CD4-positive, alpha-beta T cell (primary cell): ENCODE measurements at regions not wholly inside any gene's neighbourhood (a gene's known extent, or its start where the extent isn't known, plus 50 kb on each side); places are given as distances from the start of the nearest gene placed in this dataset.

Experiments
- ATAC-seq: fragments of 200-7000 bp; cut with Tn5 transposase; one replicate; pipeline ENCODE4 v1.10.0; 2022; ENCODE audit warnings: mild to moderate bottlenecking; ENCODE audit not compliant: poor library complexity
- CTCF ChIA-PET: fragments of 350-600 bp; sonication (Branson Sonifier 250); formaldehyde crosslinking; loops from one replicate; lab custom pipeline; 2021; ENCODE audit warnings: antibody characterized with exemption, inconsistent platforms; lab: Charles Lee
- POLR2A ChIA-PET: fragments of 350-600 bp; sonication (Branson Sonifier 250); formaldehyde crosslinking; loops from one replicate; lab custom pipeline; 2021; ENCODE audit warnings: antibody characterized with exemption, inconsistent platforms; lab: Charles Lee
- DNase-seq, 14 experiments: peaks; one replicate each; pipeline ENCODE4 v3.0.0-alpha.2; 2013 to 2020; ENCODE audit warnings: mixed read lengths in 2 of 14
- H3K27ac ChIP-seq, 2 donors: one replicate each; pipeline versions ENCODE4 v1.5.1 to v1.7.0; 2013; ENCODE audit warnings: low read length in 2 of 2, low read depth in 1 of 2, mild to moderate bottlenecking in 1 of 2
- H3K27me3 ChIP-seq, 2 experiments: 1 replicate in 1 of 2; 2 replicates in 1 of 2; pipeline versions ENCODE4 v1.6.1 to v1.7.0; 2013; ENCODE audit warnings: low read length in 2 of 2, control low read depth in 1 of 2, mild to moderate bottlenecking in 1 of 2, moderate library complexity in 1 of 2; ENCODE audit not compliant: insufficient read depth in 2 of 2, control insufficient read depth in 1 of 2
- H3K36me3 ChIP-seq: one replicate; pipeline ENCODE4 v1.6.1; 2013; ENCODE audit warnings: low read length, control low read depth; ENCODE audit not compliant: insufficient read depth
- H3K4me1 ChIP-seq: one replicate; pipeline ENCODE4 v1.6.1; 2013; ENCODE audit warnings: low read length, control low read depth; ENCODE audit not compliant: insufficient read depth
- H3K4me3 ChIP-seq: one replicate; pipeline ENCODE4 v1.5.1; 2013; ENCODE audit warnings: mild to moderate bottlenecking, low read length, moderate library complexity
- H3K9me3 ChIP-seq, 2 experiments: 1 replicate in 1 of 2; 2 replicates in 1 of 2; pipeline versions ENCODE4 v1.6.1 to v1.7.0; 2013; ENCODE audit warnings: low read length in 2 of 2, mild to moderate bottlenecking in 2 of 2, control low read depth in 1 of 2, moderate library complexity in 1 of 2; ENCODE audit not compliant: control insufficient read depth in 1 of 2, insufficient read depth in 1 of 2
- H3K27ac Mint-ChIP-seq: one replicate; pipeline ENCODE4 v1.8.0; 2020; ENCODE audit warnings: mixed read lengths
- H3K27me3 Mint-ChIP-seq: one replicate; pipeline ENCODE4 v1.8.0; 2021; ENCODE audit warnings: mixed read lengths
- H3K36me3 Mint-ChIP-seq: one replicate; pipeline ENCODE4 v1.8.0; 2021; ENCODE audit warnings: low read depth, mixed read lengths
- H3K4me1 Mint-ChIP-seq: one replicate; pipeline ENCODE4 v1.8.0; 2021; ENCODE audit warnings: low read depth, mixed read lengths
- H3K4me3 Mint-ChIP-seq: one replicate; pipeline ENCODE4 v1.8.0; 2020; ENCODE audit warnings: mild to moderate bottlenecking, mixed read lengths
- H3K9me3 Mint-ChIP-seq: one replicate; pipeline ENCODE4 v1.8.0; 2020; ENCODE audit warnings: mixed read lengths
- CTCF ChIP-seq: fragments of 200-600 bp; IDR thresholded peaks from one replicate; pipeline ENCODE4 v1.8.0; 2022; ENCODE audit warnings: antibody characterized with exemption, mild to moderate bottlenecking
- intact Hi-C, 2 experiments: fragments of 100-400 bp; cut with DNase I in 1 of 2; cut with micrococcal nuclease in 1 of 2; formaldehyde crosslinking; loops; one replicate each; pipeline versions ENCODE4 v1.15.1 to v1.9.0; 2023 to 2025; cut with DNase I, micrococcal nuclease

- Mint-ChIP-seq H3K4me3 (no peak overlapping the region), H3K4me1 (no peaks in the 10 kb centered on the region), H3K36me3 (no peaks in the 10 kb centered on the region), H3K27me3 (no peaks in the 10 kb centered on the region), H3K27ac (no peak overlapping the region), H3K9me3 (no peaks in the 10 kb centered on the region)
- no peak for TF ChIP-seq CTCF
- ATAC-seq (no peak), DNase-seq (no peak)
- no peaks in the 10 kb centered on the region for H3K9me3 ChIP-seq
- no peaks in the 10 kb centered on the region for H3K27me3 ChIP-seq
- H3K36me3 ChIP-seq, result no peaks in the 10 kb centered on the region
- H3K27ac ChIP-seq, result no peak overlapping the region
- CTCF ChIA-PET, result no interaction called here
- no peak overlapping the region for H3K4me3 ChIP-seq
- no peaks in the 10 kb centered on the region for H3K4me1 ChIP-seq
- POLR2A ChIA-PET, result no interaction called here
- intact Hi-C loops, result no loop called here
Observed at GRCh38 chr5:74167206-74167929, 473.2 kb downstream of the ENC1 start.

- ChIA-PET CTCF (no interaction called here), POLR2A (no interaction called here)
- no peaks in the 10 kb centered on the region for H3K9me3 ChIP-seq
- no peaks in the 10 kb centered on the region for H3K36me3 ChIP-seq
- Mint-ChIP-seq H3K4me1 (no peaks in the 10 kb centered on the region), H3K9me3 (no peaks in the 10 kb centered on the region), H3K27me3 (no peaks in the 10 kb centered on the region), H3K4me3 (no peak overlapping the region), H3K27ac (no peak overlapping the region), H3K36me3 (no peaks in the 10 kb centered on the region)
- DNase-seq (no peak), ATAC-seq (no peak)
- no peak overlapping the region for H3K4me3 ChIP-seq
- no peak overlapping the region for H3K27ac ChIP-seq
- no peaks in the 10 kb centered on the region for H3K27me3 ChIP-seq
- intact Hi-C loops, result no loop called here
- H3K4me1 ChIP-seq, result no peaks in the 10 kb centered on the region
- no peak for TF ChIP-seq CTCF
Observed at GRCh38 chr5:74166064-74166463, 474.5 kb downstream of the ENC1 start.

- H3K9me3 Mint-ChIP-seq, result no peaks in the 10 kb centered on the region
- no peaks in the 10 kb centered on the region for H3K27me3 Mint-ChIP-seq
- no peaks in the 10 kb centered on the region for H3K27me3 ChIP-seq
- no peaks in the 10 kb centered on the region for H3K36me3 ChIP-seq
- no peaks in the 10 kb centered on the region for H3K9me3 ChIP-seq
- H3K4me1 Mint-ChIP-seq, result no peaks in the 10 kb centered on the region
- ATAC-seq, result no peak
- intact Hi-C loops, result no loop called here
- H3K27ac ChIP-seq, result no peak overlapping the region
- no peak overlapping the region for H3K27ac Mint-ChIP-seq
- no peaks in the 10 kb centered on the region for H3K4me1 ChIP-seq
- TF ChIP-seq CTCF, result no peak
- H3K4me3 Mint-ChIP-seq, result no peak overlapping the region
- DNase-seq, result no peak
- POLR2A ChIA-PET, result no interaction called here
- CTCF ChIA-PET, result no interaction called here
- no peak overlapping the region for H3K4me3 ChIP-seq
- H3K36me3 Mint-ChIP-seq, result no peaks in the 10 kb centered on the region
Observed at GRCh38 chr5:74164725-74165235, 475.7 kb downstream of the ENC1 start.
